Activated CD4-positive, alpha-beta memory T cell treated with anti-CD3 and anti-CD28 coated beads, Interleukin-2, amount 10 ng/mL, durations not matched to agents 7 days and 5 days (primary cell): ENCODE measurements at regions not wholly inside any gene's neighbourhood (a gene's known extent, or its start where the extent isn't known, plus 50 kb on each side); places are given as distances from the start of the nearest gene placed in this dataset.

Source experiments
- CTCF ChIA-PET: fragments of 350-600 bp; sonication (Branson Sonifier 250); formaldehyde crosslinking; loops from one replicate; lab custom pipeline; 2021; ENCODE audit warnings: antibody characterized with exemption, inconsistent platforms; lab: Charles Lee
- POLR2A ChIA-PET: fragments of 350-600 bp; sonication (Branson Sonifier 250); formaldehyde crosslinking; loops from one replicate; lab custom pipeline; 2021; ENCODE audit warnings: antibody characterized with exemption; lab: Charles Lee
- DNase-seq: peaks from one replicate; pipeline ENCODE4 v3.0.0-alpha.2; 2020
- H3K27ac Mint-ChIP-seq: one replicate; pipeline ENCODE4 v1.8.0; 2021; ENCODE audit warnings: mild to moderate bottlenecking, mixed read lengths
- H3K27me3 Mint-ChIP-seq: one replicate; pipeline ENCODE4 v1.8.0; 2021; ENCODE audit warnings: mixed read lengths
- H3K36me3 Mint-ChIP-seq: one replicate; pipeline ENCODE4 v1.8.0; 2021; ENCODE audit warnings: low read depth, mixed read lengths
- H3K4me1 Mint-ChIP-seq: one replicate; pipeline ENCODE4 v1.8.0; 2021; ENCODE audit warnings: mixed read lengths
- H3K4me3 Mint-ChIP-seq: one replicate; pipeline ENCODE4 v1.8.0; 2021; ENCODE audit warnings: mild to moderate bottlenecking, mixed read lengths
- H3K9me3 Mint-ChIP-seq: one replicate; pipeline ENCODE4 v1.8.0; 2021; ENCODE audit warnings: mixed read lengths

GRCh38 chr3:102827386-102827785 lies 392.6 kb downstream of the ZPLD1 start:
- no peaks in the 10 kb centered on the region for H3K4me1 Mint-ChIP-seq
- H3K27me3 Mint-ChIP-seq = no peaks in the 10 kb centered on the region
- no peaks in the 10 kb centered on the region for H3K36me3 Mint-ChIP-seq
- H3K4me3 Mint-ChIP-seq = no peak overlapping the region
- H3K9me3 Mint-ChIP-seq = peaks cover 2% of the 10 kb centered on the region
- ChIA-PET CTCF (no interaction called here), POLR2A (no interaction called here)
- no peak overlapping the region for H3K27ac Mint-ChIP-seq
- no peak for DNase-seq

- Mint-ChIP-seq H3K36me3 (no peaks in the 10 kb centered on the region), H3K4me1 (no peaks in the 10 kb centered on the region), H3K9me3 (peaks cover 2% of the 10 kb centered on the region), H3K27me3 (no peaks in the 10 kb centered on the region), H3K27ac (no peak overlapping the region), H3K4me3 (no peak overlapping the region)
- ChIA-PET POLR2A (no interaction called here), CTCF (no interaction called here)
- DNase-seq = no peak
Observed at GRCh38 chr3:102830415-102830814, 395.6 kb downstream of the ZPLD1 start.

- no peak for DNase-seq
- Mint-ChIP-seq H3K36me3 (no peaks in the 10 kb centered on the region), H3K4me3 (no peak overlapping the region), H3K4me1 (no peaks in the 10 kb centered on the region), H3K27me3 (no peaks in the 10 kb centered on the region), H3K9me3 (peaks cover 9% of the 10 kb centered on the region), H3K27ac (no peak overlapping the region)
- ChIA-PET CTCF (no interaction called here), POLR2A (no interaction called here)
Observed at GRCh38 chr3:102841866-102842265, 407.1 kb downstream of the ZPLD1 start.

GRCh38 chr3:102866845-102867244 lies 432.0 kb downstream of the ZPLD1 start:
- H3K9me3 Mint-ChIP-seq = peaks cover 3% of the 10 kb centered on the region
- CTCF ChIA-PET = no interaction called here
- H3K27me3 Mint-ChIP-seq = no peaks in the 10 kb centered on the region
- POLR2A ChIA-PET = no interaction called here
- no peak overlapping the region for H3K27ac Mint-ChIP-seq
- H3K4me3 Mint-ChIP-seq = no peak overlapping the region
- DNase-seq = no peak
- H3K36me3 Mint-ChIP-seq = no peaks in the 10 kb centered on the region
- H3K4me1 Mint-ChIP-seq = no peaks in the 10 kb centered on the region

- H3K9me3 Mint-ChIP-seq = no peaks in the 10 kb centered on the region
- ChIA-PET POLR2A (no interaction called here), CTCF (no interaction called here)
- no peaks in the 10 kb centered on the region for H3K27me3 Mint-ChIP-seq
- no peak for DNase-seq
- no peak overlapping the region for H3K4me3 Mint-ChIP-seq
- H3K27ac Mint-ChIP-seq = no peak overlapping the region
- H3K36me3 Mint-ChIP-seq = no peaks in the 10 kb centered on the region
- H3K4me1 Mint-ChIP-seq = no peaks in the 10 kb centered on the region
Observed at GRCh38 chr3:102883515-102883914, 448.7 kb downstream of the ZPLD1 start.

GRCh38 chr3:102885289-102885688 lies 450.5 kb downstream of the ZPLD1 start:
- ChIA-PET POLR2A (no interaction called here), CTCF (no interaction called here)
- no peaks in the 10 kb centered on the region for H3K36me3 Mint-ChIP-seq
- DNase-seq = no peak
- no peak overlapping the region for H3K27ac Mint-ChIP-seq
- no peaks in the 10 kb centered on the region for H3K4me1 Mint-ChIP-seq
- H3K27me3 Mint-ChIP-seq = no peaks in the 10 kb centered on the region
- no peaks in the 10 kb centered on the region for H3K9me3 Mint-ChIP-seq
- H3K4me3 Mint-ChIP-seq = no peak overlapping the region

- Mint-ChIP-seq H3K9me3 (no peaks in the 10 kb centered on the region), H3K4me3 (no peak overlapping the region), H3K4me1 (no peaks in the 10 kb centered on the region), H3K27me3 (no peaks in the 10 kb centered on the region), H3K36me3 (no peaks in the 10 kb centered on the region), H3K27ac (no peak overlapping the region)
- no peak for DNase-seq
- POLR2A ChIA-PET = no interaction called here
- CTCF ChIA-PET = no interaction called here
Observed at GRCh38 chr3:102887431-102887830, 452.6 kb downstream of the ZPLD1 start.

- no peaks in the 10 kb centered on the region for H3K9me3 Mint-ChIP-seq
- ChIA-PET POLR2A (no interaction called here), CTCF (no interaction called here)
- no peak for DNase-seq
- no peak overlapping the region for H3K27ac Mint-ChIP-seq
- H3K4me3 Mint-ChIP-seq = no peak overlapping the region
- no peaks in the 10 kb centered on the region for H3K36me3 Mint-ChIP-seq
- H3K4me1 Mint-ChIP-seq = no peaks in the 10 kb centered on the region
- no peaks in the 10 kb centered on the region for H3K27me3 Mint-ChIP-seq
Observed at GRCh38 chr3:102896851-102897621, 462.2 kb downstream of the ZPLD1 start.

- no peaks in the 10 kb centered on the region for H3K4me1 Mint-ChIP-seq
- no peaks in the 10 kb centered on the region for H3K9me3 Mint-ChIP-seq
- H3K36me3 Mint-ChIP-seq = no peaks in the 10 kb centered on the region
- DNase-seq = no peak
- H3K27ac Mint-ChIP-seq = no peak overlapping the region
- H3K4me3 Mint-ChIP-seq = no peak overlapping the region
- H3K27me3 Mint-ChIP-seq = no peaks in the 10 kb centered on the region
- CTCF ChIA-PET = no interaction called here
- POLR2A ChIA-PET = no interaction called here
Observed at GRCh38 chr3:102904629-102905028, 469.8 kb downstream of the ZPLD1 start.

GRCh38 chr3:102905811-102906210 lies 471.0 kb downstream of the ZPLD1 start:
- Mint-ChIP-seq H3K36me3 (no peaks in the 10 kb centered on the region), H3K9me3 (no peaks in the 10 kb centered on the region), H3K27me3 (no peaks in the 10 kb centered on the region), H3K27ac (no peak overlapping the region), H3K4me1 (no peaks in the 10 kb centered on the region), H3K4me3 (no peak overlapping the region)
- no peak for DNase-seq
- POLR2A ChIA-PET = no interaction called here
- CTCF ChIA-PET = no interaction called here

GRCh38 chr3:102906818-102907217 lies 472.0 kb downstream of the ZPLD1 start:
- H3K4me1 Mint-ChIP-seq = no peaks in the 10 kb centered on the region
- POLR2A ChIA-PET = no interaction called here
- no peak overlapping the region for H3K4me3 Mint-ChIP-seq
- H3K9me3 Mint-ChIP-seq = no peaks in the 10 kb centered on the region
- CTCF ChIA-PET = no interaction called here
- no peak overlapping the region for H3K27ac Mint-ChIP-seq
- no peaks in the 10 kb centered on the region for H3K27me3 Mint-ChIP-seq
- H3K36me3 Mint-ChIP-seq = no peaks in the 10 kb centered on the region
- DNase-seq = no peak

- Mint-ChIP-seq H3K4me3 (no peak overlapping the region), H3K27ac (no peak overlapping the region), H3K4me1 (no peaks in the 10 kb centered on the region), H3K9me3 (no peaks in the 10 kb centered on the region), H3K36me3 (no peaks in the 10 kb centered on the region), H3K27me3 (no peaks in the 10 kb centered on the region)
- POLR2A ChIA-PET = no interaction called here
- CTCF ChIA-PET = no interaction called here
- no peak for DNase-seq
Observed at GRCh38 chr3:102909904-102910303, 475.1 kb downstream of the ZPLD1 start.

- H3K4me1 Mint-ChIP-seq = no peaks in the 10 kb centered on the region
- no peak overlapping the region for H3K27ac Mint-ChIP-seq
- H3K9me3 Mint-ChIP-seq = peaks cover 2% of the 10 kb centered on the region
- no peak for DNase-seq
- no peaks in the 10 kb centered on the region for H3K27me3 Mint-ChIP-seq
- ChIA-PET POLR2A (no interaction called here), CTCF (no interaction called here)
- no peaks in the 10 kb centered on the region for H3K36me3 Mint-ChIP-seq
- no peak overlapping the region for H3K4me3 Mint-ChIP-seq
Observed at GRCh38 chr3:102916532-102916931, 481.7 kb downstream of the ZPLD1 start.

GRCh38 chr3:102926618-102927017 lies 491.8 kb downstream of the ZPLD1 start:
- Mint-ChIP-seq H3K36me3 (no peaks in the 10 kb centered on the region), H3K27me3 (no peaks in the 10 kb centered on the region), H3K4me3 (no peak overlapping the region), H3K27ac (no peak overlapping the region), H3K9me3 (peaks cover 9% of the 10 kb centered on the region), H3K4me1 (no peaks in the 10 kb centered on the region)
- ChIA-PET CTCF (no interaction called here), POLR2A (no interaction called here)
- DNase-seq = no peak
